ENCODE measurements at regions not wholly inside any gene's neighbourhood (a gene's known extent, or its start where the extent isn't known, plus 50 kb on each side); places are given as distances from the start of the nearest gene placed in this dataset.

- H3K36me3 Mint-ChIP-seq: no peaks in the 10 kb centered on the region
- H3K4me3 Mint-ChIP-seq: no peak overlapping the region
- no peaks in the 10 kb centered on the region for H3K4me1 Mint-ChIP-seq
- no peaks in the 10 kb centered on the region for H3K27me3 Mint-ChIP-seq
- no peaks in the 10 kb centered on the region for H3K9me3 Mint-ChIP-seq
- no peak overlapping the region for H3K27ac Mint-ChIP-seq
- no peak for DNase-seq
Measured at GRCh38 chr3:59698091-59698490, 648.3 kb upstream of the CFAP20DC start.

GRCh38 chr3:59696783-59697182, 647.0 kb upstream of the CFAP20DC start:
- H3K4me3 Mint-ChIP-seq: no peak overlapping the region
- H3K4me1 Mint-ChIP-seq: no peaks in the 10 kb centered on the region
- H3K36me3 Mint-ChIP-seq: no peaks in the 10 kb centered on the region
- no peaks in the 10 kb centered on the region for H3K27me3 Mint-ChIP-seq
- DNase-seq: no peak
- H3K9me3 Mint-ChIP-seq: peaks cover 2% of the 10 kb centered on the region
- H3K27ac Mint-ChIP-seq: no peak overlapping the region

DNA sequence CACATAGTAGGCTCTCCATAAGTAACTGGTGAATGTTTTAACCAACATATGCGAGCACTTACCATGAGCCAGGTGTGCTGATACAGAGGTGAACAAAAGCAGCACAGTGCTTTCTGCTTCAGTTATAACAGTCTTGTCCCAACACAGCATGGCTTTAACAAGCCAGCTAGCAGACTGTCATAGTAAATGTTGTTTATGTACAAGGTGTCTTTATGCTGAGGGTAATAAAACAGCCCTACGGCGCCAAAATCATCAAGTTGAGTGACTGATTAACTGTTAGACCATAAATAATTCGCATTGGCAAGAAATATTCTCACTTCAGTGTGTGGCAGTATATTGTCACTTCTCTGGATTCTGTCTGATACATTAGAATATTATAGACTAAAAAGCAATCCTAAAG, 646.0 kb upstream of the CFAP20DC start:
- H3K4me1 Mint-ChIP-seq: no peaks in the 10 kb centered on the region
- no peak overlapping the region for H3K27ac Mint-ChIP-seq
- no peaks in the 10 kb centered on the region for H3K36me3 Mint-ChIP-seq
- no peak overlapping the region for H3K4me3 Mint-ChIP-seq
- DNase-seq: no peak
- peaks cover 2% of the 10 kb centered on the region for H3K9me3 Mint-ChIP-seq
- H3K27me3 Mint-ChIP-seq: no peaks in the 10 kb centered on the region

GRCh38 chr3:59692117-59692516, 642.3 kb upstream of the CFAP20DC start:
- H3K27ac Mint-ChIP-seq: no peak overlapping the region
- DNase-seq: no peak

GRCh38 chr3:59690886-59691285, 641.1 kb upstream of the CFAP20DC start:
- no peaks in the 10 kb centered on the region for H3K36me3 Mint-ChIP-seq
- peaks cover 2% of the 10 kb centered on the region for H3K9me3 Mint-ChIP-seq
- H3K4me3 Mint-ChIP-seq: no peak overlapping the region
- no peak overlapping the region for H3K27ac Mint-ChIP-seq
- no peak for DNase-seq
- H3K4me1 Mint-ChIP-seq: no peaks in the 10 kb centered on the region
- H3K27me3 Mint-ChIP-seq: no peaks in the 10 kb centered on the region

More at GRCh38 chr3:59692117-59692516, 642.3 kb upstream of the CFAP20DC start:
- Mint-ChIP-seq H3K9me3 (peaks cover 2% of the 10 kb centered on the region), H3K4me1 (no peaks in the 10 kb centered on the region), H3K36me3 (no peaks in the 10 kb centered on the region), H3K27me3 (no peaks in the 10 kb centered on the region), H3K4me3 (no peak overlapping the region)

DNA sequence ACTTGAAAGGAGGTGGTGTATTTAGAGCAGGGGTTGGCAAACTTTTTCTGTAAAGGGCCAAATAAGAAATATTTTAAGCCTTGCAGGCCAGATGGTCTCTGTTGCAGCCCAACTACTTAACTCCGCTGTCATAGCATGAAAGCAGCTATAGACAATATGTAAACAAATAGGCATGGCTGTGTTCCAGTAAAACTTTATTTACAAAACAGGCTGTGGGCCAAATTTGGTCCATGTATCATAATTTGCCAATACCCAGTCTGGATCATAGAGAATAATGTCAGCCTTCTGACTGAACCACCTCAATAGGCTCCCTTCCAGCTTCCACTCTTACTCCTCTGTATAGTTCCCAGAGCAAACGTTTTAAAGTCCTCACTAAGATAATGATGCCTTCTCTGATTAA, 638.8 kb upstream of the CFAP20DC start:
- Mint-ChIP-seq H3K4me3 (no peak overlapping the region), H3K36me3 (no peaks in the 10 kb centered on the region), H3K4me1 (no peaks in the 10 kb centered on the region), H3K27ac (no peak overlapping the region), H3K27me3 (no peaks in the 10 kb centered on the region), H3K9me3 (peaks cover 2% of the 10 kb centered on the region)
- no peak for DNase-seq

DNA sequence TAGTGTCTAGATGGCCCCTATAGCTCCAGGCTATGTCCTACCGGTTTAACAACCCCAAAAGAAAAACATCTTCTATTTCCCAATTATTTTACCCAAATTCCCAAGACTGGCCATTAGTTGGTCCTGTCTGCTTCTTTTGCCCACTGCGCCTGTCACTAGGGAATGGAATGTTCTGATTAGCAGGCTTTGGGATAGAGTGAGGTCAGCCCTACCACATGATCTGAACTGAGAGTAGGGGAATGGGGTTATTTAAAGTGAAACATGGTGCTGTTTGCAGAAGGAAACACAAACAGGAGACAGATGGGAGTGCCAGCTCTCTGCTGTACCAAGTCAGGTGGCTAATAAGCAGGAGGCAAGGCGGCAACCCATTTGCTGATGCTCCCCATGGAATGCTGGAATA, 635.6 kb upstream of the CFAP20DC start:
- no peaks in the 10 kb centered on the region for H3K27me3 Mint-ChIP-seq
- H3K4me1 Mint-ChIP-seq: no peaks in the 10 kb centered on the region
- no peak for DNase-seq
- no peaks in the 10 kb centered on the region for H3K36me3 Mint-ChIP-seq
- H3K4me3 Mint-ChIP-seq: no peak overlapping the region
- no peaks in the 10 kb centered on the region for H3K9me3 Mint-ChIP-seq
- no peak overlapping the region for H3K27ac Mint-ChIP-seq

- Mint-ChIP-seq H3K27me3 (no peaks in the 10 kb centered on the region), H3K27ac (no peak overlapping the region), H3K36me3 (no peaks in the 10 kb centered on the region), H3K4me1 (no peaks in the 10 kb centered on the region), H3K4me3 (no peak overlapping the region), H3K9me3 (no peaks in the 10 kb centered on the region)
- DNase-seq: no peak
Measured at GRCh38 chr3:59684766-59685165, 634.9 kb upstream of the CFAP20DC start.

GRCh38 chr3:59680919-59681318, 631.1 kb upstream of the CFAP20DC start:
- Mint-ChIP-seq H3K27me3 (no peaks in the 10 kb centered on the region), H3K4me3 (no peak overlapping the region), H3K9me3 (no peaks in the 10 kb centered on the region), H3K27ac (no peak overlapping the region), H3K36me3 (no peaks in the 10 kb centered on the region), H3K4me1 (no peaks in the 10 kb centered on the region)
- DNase-seq: no peak

DNA sequence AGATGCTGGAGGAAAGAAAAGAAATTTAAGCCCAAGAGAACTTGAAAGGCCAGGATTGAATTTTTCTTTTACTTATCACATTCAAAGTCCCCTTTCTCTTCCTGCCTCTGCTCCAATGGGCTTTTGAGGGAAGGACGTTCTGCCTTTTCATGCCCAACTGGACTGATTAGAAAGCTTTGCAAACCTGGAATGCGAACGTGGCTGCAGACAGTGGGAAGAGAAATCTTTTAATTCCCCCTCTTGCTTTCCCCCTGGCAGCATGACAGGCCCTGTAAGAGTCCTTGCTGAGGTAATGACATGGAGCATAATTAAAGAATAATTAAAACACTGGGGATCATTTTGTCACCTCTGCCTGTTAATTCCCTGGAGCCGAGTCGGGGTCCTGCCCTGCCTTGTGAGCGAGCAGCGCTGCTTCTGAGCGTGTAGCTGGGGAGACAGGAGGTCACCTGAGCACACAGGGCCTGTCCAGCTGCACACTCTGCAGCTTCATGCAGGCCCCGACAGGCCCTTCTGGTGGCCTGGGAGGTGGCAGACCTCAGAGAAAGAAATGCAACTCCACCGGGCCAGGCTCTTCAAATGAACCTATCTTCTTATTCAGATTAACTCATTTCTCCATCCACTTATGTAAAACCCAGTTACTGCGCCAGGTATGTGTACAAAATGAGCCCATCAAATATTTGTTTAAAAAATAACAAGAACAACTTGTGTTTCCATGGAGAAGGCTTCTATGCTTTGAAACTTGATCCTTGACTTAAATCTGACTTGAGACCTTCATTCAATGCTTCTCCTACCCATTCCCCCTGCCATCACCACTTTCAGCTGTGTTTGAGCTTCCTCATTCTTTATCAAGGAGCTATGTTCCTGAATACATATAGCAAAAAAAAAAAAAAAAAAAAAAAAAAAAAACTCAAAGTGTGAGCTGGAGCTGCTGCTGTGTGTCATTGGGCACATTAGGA, 628.2 kb upstream of the CFAP20DC start:
- Mint-ChIP-seq H3K27me3 (no peaks in the 10 kb centered on the region), H3K36me3 (no peaks in the 10 kb centered on the region), H3K27ac (no peak overlapping the region), H3K9me3 (no peaks in the 10 kb centered on the region), H3K4me1 (no peaks in the 10 kb centered on the region), H3K4me3 (no peak overlapping the region)
- no peak for DNase-seq

- no peaks in the 10 kb centered on the region for H3K27me3 Mint-ChIP-seq
- no peak overlapping the region for H3K4me3 Mint-ChIP-seq
- H3K9me3 Mint-ChIP-seq: no peaks in the 10 kb centered on the region
- H3K36me3 Mint-ChIP-seq: no peaks in the 10 kb centered on the region
- no peak overlapping the region for H3K27ac Mint-ChIP-seq
- H3K4me1 Mint-ChIP-seq: no peaks in the 10 kb centered on the region
- DNase-seq: no peak
Measured at GRCh38 chr3:59675495-59675894, 625.7 kb upstream of the CFAP20DC start.

DNA sequence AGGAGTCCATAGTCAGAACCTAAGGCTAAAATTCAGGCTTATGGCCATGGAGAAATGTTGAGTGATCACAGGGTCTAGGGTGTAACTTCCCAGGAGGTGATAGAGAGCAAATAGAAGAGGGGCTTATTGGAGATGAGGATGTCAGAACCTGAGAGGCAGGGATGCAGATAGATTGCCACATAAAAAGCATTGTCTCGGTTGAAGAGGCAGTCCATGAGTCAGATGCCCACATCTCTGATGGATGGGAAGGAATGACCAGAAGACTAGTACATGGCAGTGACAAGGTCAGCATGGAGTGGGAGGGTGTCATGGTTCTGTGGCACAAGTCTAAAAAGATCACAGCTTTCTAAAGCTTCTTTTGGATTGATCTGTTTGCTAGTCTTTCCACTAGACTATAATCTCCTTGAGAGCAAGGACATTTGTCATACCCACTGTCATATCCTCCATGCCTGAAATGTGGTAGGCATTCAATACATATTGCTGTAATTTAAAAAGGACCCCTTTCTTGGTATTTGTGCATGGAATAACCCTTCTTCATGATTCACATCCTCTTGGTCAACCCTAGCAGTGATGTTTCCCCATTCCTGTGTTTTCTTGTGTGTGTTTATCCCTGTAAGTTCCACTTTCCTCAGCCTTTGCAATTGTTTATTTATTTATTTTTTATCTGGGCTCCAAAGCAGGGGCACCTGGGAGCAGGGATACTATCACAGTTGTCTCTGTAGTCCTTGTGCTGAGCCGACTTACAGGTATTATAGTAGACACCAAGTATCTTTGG, 613.4 kb upstream of the CFAP20DC start:
- no peak for DNase-seq
- no peaks in the 10 kb centered on the region for H3K4me1 Mint-ChIP-seq
- H3K9me3 Mint-ChIP-seq: peaks cover 1% of the 10 kb centered on the region
- H3K36me3 Mint-ChIP-seq: no peaks in the 10 kb centered on the region
- H3K4me3 Mint-ChIP-seq: no peak overlapping the region
- no peaks in the 10 kb centered on the region for H3K27me3 Mint-ChIP-seq
- H3K27ac Mint-ChIP-seq: no peak overlapping the region

DNA sequence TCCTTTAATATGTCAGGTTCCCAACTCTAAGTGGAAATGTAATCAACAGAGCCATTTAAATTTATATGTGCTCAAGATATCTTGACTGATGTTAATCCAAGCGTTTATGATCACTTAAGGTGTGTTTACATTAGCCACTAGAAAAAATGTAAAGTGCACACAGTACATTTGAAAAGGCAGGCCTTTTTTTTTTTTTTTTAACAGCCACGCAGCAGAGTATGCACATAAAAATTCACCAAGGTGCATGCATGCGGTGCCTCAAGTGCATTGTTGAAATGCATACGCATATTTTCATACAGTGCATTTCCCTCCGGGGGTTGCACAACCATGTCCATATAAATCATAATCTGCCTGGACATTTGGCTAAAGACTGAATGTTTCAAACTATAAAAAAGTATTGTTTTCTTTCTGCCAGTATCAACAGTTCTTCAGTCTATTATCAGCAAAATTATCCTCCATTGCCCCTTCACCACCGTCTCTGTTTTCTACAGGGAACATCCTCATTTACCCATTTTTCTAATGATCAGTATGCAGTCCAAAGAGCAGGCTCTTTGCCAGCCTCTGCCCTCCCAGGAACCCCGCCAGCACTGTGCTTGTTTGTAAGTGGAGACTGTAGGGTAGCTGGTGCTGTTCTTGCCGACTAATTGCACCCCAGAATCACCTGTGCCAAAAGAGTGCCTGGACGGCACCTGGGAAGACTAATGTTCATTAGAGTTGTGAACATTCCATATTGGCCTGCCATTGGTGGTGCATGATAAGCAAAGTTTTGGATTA, 611.2 kb upstream of the CFAP20DC start:
- Mint-ChIP-seq H3K9me3 (peaks cover 3% of the 10 kb centered on the region), H3K4me1 (no peaks in the 10 kb centered on the region), H3K4me3 (no peak overlapping the region), H3K27ac (no peak overlapping the region), H3K36me3 (no peaks in the 10 kb centered on the region), H3K27me3 (no peaks in the 10 kb centered on the region)
- no peak for DNase-seq

- Mint-ChIP-seq H3K9me3 (peaks cover 3% of the 10 kb centered on the region), H3K36me3 (no peaks in the 10 kb centered on the region), H3K27ac (no peak overlapping the region), H3K4me1 (no peaks in the 10 kb centered on the region), H3K4me3 (no peak overlapping the region), H3K27me3 (no peaks in the 10 kb centered on the region)
- no peak for DNase-seq
Measured at GRCh38 chr3:59660376-59660775, 610.6 kb upstream of the CFAP20DC start.

GRCh38 chr3:59659755-59660154, 609.9 kb upstream of the CFAP20DC start:
- H3K9me3 Mint-ChIP-seq: peaks cover 3% of the 10 kb centered on the region
- DNase-seq: no peak
- H3K4me1 Mint-ChIP-seq: no peaks in the 10 kb centered on the region
- H3K36me3 Mint-ChIP-seq: no peaks in the 10 kb centered on the region
- H3K4me3 Mint-ChIP-seq: no peak overlapping the region
- no peaks in the 10 kb centered on the region for H3K27me3 Mint-ChIP-seq
- no peak overlapping the region for H3K27ac Mint-ChIP-seq

Measured in activated naive CD8-positive, alpha-beta T cell treated with anti-CD3 and anti-CD28 coated beads for 36 hours (primary cell).